ENCODE measurements at regions not wholly inside any gene's neighbourhood (a gene's known extent, or its start where the extent isn't known, plus 50 kb on each side); places are given as distances from the start of the nearest gene placed in this dataset.

DNA sequence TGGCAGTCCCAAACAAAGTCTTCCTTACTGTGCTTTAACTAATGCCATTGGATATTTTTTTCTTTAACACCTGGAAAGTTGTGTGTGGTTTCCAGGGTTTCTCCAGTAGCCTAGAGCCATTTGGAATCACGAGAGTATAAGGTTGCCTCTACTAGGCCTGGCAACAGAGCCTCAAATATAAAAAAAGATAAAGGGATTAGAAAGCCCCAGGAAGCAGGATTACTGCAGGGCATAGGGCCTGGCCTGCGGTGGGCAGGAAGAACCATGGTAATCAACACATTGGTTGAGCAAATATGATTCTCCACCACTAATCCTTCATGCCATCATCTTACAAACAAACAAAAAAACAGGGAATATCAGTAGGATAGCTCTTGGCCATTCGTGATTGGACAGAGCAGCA, 177.8 kb upstream of the GGTLC1 start:
- TF ChIP-seq, protein P1, sequence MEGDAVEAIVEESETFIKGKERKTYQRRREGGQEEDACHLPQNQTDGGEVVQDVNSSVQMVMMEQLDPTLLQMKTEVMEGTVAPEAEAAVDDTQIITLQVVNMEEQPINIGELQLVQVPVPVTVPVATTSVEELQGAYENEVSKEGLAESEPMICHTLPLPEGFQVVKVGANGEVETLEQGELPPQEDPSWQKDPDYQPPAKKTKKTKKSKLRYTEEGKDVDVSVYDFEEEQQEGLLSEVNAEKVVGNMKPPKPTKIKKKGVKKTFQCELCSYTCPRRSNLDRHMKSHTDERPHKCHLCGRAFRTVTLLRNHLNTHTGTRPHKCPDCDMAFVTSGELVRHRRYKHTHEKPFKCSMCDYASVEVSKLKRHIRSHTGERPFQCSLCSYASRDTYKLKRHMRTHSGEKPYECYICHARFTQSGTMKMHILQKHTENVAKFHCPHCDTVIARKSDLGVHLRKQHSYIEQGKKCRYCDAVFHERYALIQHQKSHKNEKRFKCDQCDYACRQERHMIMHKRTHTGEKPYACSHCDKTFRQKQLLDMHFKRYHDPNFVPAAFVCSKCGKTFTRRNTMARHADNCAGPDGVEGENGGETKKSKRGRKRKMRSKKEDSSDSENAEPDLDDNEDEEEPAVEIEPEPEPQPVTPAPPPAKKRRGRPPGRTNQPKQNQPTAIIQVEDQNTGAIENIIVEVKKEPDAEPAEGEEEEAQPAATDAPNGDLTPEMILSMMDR (IDR thresholded peaks at IDR 0.05), result no peak
- no peak for TF ChIP-seq POLR2A (IDR thresholded peaks at IDR 0.05)

Measured in vagina (tissue), 2 donors.